Peyer's patch (tissue), 4 donors: ENCODE measurements at regions not wholly inside any gene's neighbourhood (a gene's known extent, or its start where the extent isn't known, plus 50 kb on each side); places are given as distances from the start of the nearest gene placed in this dataset.

Source experiments
- POLR2A ChIP-seq, 2 donors: fragments of 450-650 bp; IDR thresholded peaks; one replicate each; pipeline ENCODE4 v1.5.1; 2017; ENCODE audit warnings: antibody characterized with exemption in 2 of 2, mild to moderate bottlenecking in 2 of 2, moderate library complexity in 2 of 2
- TF ChIP-seq, protein P1 (sequence below), 6 experiments: fragments of 450-650 bp in 4 of 6; fragments of 200-600 bp in 2 of 6; sonication (generic) in 1 of 6; IDR thresholded peaks; one replicate each; pipeline ENCODE4 v1.5.1; 2017 to 2019; ENCODE audit warnings: antibody characterized with exemption in 6 of 6, mild to moderate bottlenecking in 3 of 6, moderate library complexity in 1 of 6

DNA sequence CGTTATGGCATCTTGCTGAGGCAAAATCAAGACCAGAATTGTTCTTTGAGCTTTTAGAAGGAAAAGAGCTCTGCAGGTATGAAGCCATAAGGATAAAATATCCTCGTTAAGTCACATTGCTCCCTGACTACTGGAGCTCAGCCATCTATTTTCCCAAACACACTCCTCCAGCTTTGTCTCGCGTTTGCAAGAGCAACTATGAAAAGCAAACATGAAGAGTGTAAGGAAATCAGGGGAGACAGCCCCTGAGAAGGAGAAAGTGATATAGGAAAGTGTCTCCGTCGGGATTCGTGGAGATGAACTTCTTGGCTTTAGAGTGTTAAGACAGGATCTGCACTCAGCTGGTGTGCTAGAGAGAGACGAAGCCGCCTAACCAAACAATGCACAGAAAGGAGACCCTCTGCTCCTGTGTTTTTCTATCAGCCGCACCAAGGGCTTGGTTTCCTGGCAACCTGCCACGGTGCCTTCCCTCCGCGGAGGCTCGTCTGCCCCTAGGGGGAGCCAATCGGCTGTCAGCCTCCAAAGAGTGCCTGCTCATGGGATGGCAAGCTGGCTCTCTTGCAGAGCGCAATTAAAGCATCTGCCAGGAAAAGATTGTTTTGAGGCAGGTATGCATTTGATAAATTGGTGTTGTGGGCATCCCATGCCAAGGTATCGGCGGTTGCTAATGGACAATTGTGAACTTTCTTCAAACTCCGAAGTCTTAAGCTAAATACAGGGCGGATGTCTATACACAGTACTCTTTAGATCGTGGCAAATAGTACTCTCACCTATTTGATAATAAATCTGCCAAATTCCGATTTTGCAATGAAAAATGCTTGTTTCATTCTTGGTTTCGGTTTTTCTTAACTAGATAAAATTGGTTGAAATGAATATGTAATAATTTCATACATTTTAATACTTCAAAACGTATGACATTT lies 603.2 kb downstream of the RNF144B start:
- TF ChIP-seq, protein P1, sequence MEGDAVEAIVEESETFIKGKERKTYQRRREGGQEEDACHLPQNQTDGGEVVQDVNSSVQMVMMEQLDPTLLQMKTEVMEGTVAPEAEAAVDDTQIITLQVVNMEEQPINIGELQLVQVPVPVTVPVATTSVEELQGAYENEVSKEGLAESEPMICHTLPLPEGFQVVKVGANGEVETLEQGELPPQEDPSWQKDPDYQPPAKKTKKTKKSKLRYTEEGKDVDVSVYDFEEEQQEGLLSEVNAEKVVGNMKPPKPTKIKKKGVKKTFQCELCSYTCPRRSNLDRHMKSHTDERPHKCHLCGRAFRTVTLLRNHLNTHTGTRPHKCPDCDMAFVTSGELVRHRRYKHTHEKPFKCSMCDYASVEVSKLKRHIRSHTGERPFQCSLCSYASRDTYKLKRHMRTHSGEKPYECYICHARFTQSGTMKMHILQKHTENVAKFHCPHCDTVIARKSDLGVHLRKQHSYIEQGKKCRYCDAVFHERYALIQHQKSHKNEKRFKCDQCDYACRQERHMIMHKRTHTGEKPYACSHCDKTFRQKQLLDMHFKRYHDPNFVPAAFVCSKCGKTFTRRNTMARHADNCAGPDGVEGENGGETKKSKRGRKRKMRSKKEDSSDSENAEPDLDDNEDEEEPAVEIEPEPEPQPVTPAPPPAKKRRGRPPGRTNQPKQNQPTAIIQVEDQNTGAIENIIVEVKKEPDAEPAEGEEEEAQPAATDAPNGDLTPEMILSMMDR (IDR thresholded peaks at IDR 0.05), result peak in 4 of 6 experiments; percentile 35 to 47 (median 44)
- no peak for TF ChIP-seq POLR2A (IDR thresholded peaks at IDR 0.05)
